HCT116 (cell line): ENCODE measurements at regions not wholly inside any gene's neighbourhood (a gene's known extent, or its start where the extent isn't known, plus 50 kb on each side); places are given as distances from the start of the nearest gene placed in this dataset.

Experiments used
- ATAC-seq: fragments of 200-7000 bp; cut with Tn5 transposase; 2 replicates; pipeline ENCODE4 v1.9.1; 2020; ENCODE audit warnings: mild to moderate bottlenecking, moderate library complexity
- BruUV-seq: library from RNA; stranded (reverse); fragments of 400-500 nt; replicated peaks from 2 replicates; lab custom pipeline; 2021; lab: Mats Ljungman, UMichigan
- CTCF ChIA-PET: fragments of 300-600 bp; sonication (Branson Sonifier 250); formaldehyde crosslinking; loops from one replicate; lab custom pipeline; 2021; ENCODE audit warnings: antibody characterized with exemption; lab: Charles Lee
- POLR2A ChIA-PET: fragments of 300-600, 350-600 bp; sonication (Branson Sonifier 250); formaldehyde crosslinking; loops from one replicate; lab custom pipeline; 2021; ENCODE audit warnings: antibody characterized with exemption; lab: Charles Lee
- RAD21 ChIA-PET, 2 experiments: fragments of 300-600 bp; sonication (Branson Sonifier 250); formaldehyde crosslinking; loops; one replicate each; lab custom pipeline; 2023; ENCODE audit warnings: low total read pairs in 2 of 2; ENCODE audit not compliant: uncharacterized antibody in 2 of 2, unreplicated experiment in 2 of 2, low non-redundant PET in 1 of 2; lab: Charles Lee
- DNase-seq: peaks from one replicate; pipeline ENCODE4 v3.0.0-alpha.2; 2010; ENCODE audit warnings: low read depth, low spot score
- H2AFZ ChIP-seq: fragments of 200-600 bp; shearing (Covaris generic), sonication (generic); 2 replicates; pipeline ENCODE4 v1.6.1; 2017; ENCODE audit warnings: low read depth, mixed run types, mixed read lengths, antibody characterized with exemption, low read length; ENCODE audit not compliant: poor library complexity, severe bottlenecking
- H3K27ac ChIP-seq: 2 replicates; pipeline ENCODE4 v1.5.1; 2012; ENCODE audit warnings: low read depth, low read length
- H3K27me3 ChIP-seq: fragments of 200-600 bp; sonication (generic); 2 replicates; pipeline ENCODE4 v1.6.1; 2016; ENCODE audit warnings: mixed run types, low read length, mixed read lengths; ENCODE audit not compliant: insufficient read depth
- H3K36me3 ChIP-seq, 2 experiments: fragments of 200-500 bp in 1 of 2; fragments of 200-600 bp in 1 of 2; sonication (Bioruptor generic) in 1 of 2; sonication (generic) in 1 of 2; 2 replicates each; pipeline versions ENCODE4 v1.5.1 to v1.6.1; 2014 to 2016; ENCODE audit warnings: low read length in 2 of 2, inconsistent platforms in 1 of 2, mixed read lengths in 1 of 2, mixed run types in 1 of 2; ENCODE audit not compliant: insufficient read depth in 2 of 2, control insufficient read depth in 1 of 2
- H3K4me1 ChIP-seq, 2 experiments: fragments of 200-600 bp in 1 of 2; sonication (generic) in 1 of 2; 2 replicates each; pipeline versions ENCODE4 v1.5.1 to v1.6.1; 2012 to 2017; ENCODE audit warnings: low read length in 2 of 2, inconsistent platforms in 1 of 2, mild to moderate bottlenecking in 1 of 2, mixed read lengths in 1 of 2, mixed run types in 1 of 2, moderate library complexity in 1 of 2; ENCODE audit not compliant: insufficient read depth in 2 of 2, control insufficient read depth in 1 of 2
- H3K4me2 ChIP-seq: fragments of 200-600 bp; sonication (generic); 2 replicates; pipeline ENCODE4 v1.6.1; 2017; ENCODE audit warnings: mixed run types, low read length, mixed read lengths
- H3K4me3 ChIP-seq, 2 experiments: fragments of 200-600 bp in 1 of 2; sonication (generic) in 1 of 2; replicated peaks in 1 of 2; 2 replicates each; pipeline ENCODE4 v1.5.1; 2011 to 2016; ENCODE audit warnings: low read length in 2 of 2, control low read depth in 1 of 2, low read depth in 1 of 2, mild to moderate bottlenecking in 1 of 2, mixed read lengths in 1 of 2, mixed run types in 1 of 2
- H3K79me2 ChIP-seq: fragments of 200-600 bp; sonication (generic); 2 replicates; pipeline ENCODE4 v1.6.1; 2017; ENCODE audit warnings: mild to moderate bottlenecking, mixed run types, low read length, moderate library complexity, mixed read lengths; ENCODE audit not compliant: insufficient read depth
- H3K9ac ChIP-seq: fragments of 200-600 bp; sonication (generic); 2 replicates; pipeline ENCODE4 v1.6.1; 2016; ENCODE audit warnings: low read length, mixed read lengths
- H3K9me2 ChIP-seq: fragments of 200-600 bp; sonication (generic), shearing (Covaris generic); 2 replicates; pipeline ENCODE4 v1.6.1; 2017; ENCODE audit warnings: mixed run types, mild to moderate bottlenecking, moderate library complexity; ENCODE audit not compliant: insufficient read depth
- H3K9me3 ChIP-seq, 2 experiments: fragments of 200-500 bp in 1 of 2; fragments of 200-600 bp in 1 of 2; sonication (Bioruptor generic) in 1 of 2; sonication (generic) in 1 of 2; 2 replicates each; pipeline ENCODE4 v1.6.1; 2014 to 2017; ENCODE audit warnings: low read length in 2 of 2, mixed read lengths in 2 of 2, inconsistent platforms in 1 of 2, low read depth in 1 of 2, mild to moderate bottlenecking in 1 of 2, mixed run types in 1 of 2, moderate library complexity in 1 of 2; ENCODE audit not compliant: control insufficient read depth in 1 of 2, insufficient read depth in 1 of 2
- H4K20me1 ChIP-seq: fragments of 200-600 bp; sonication (generic), shearing (Covaris generic); 2 replicates; pipeline ENCODE4 v1.6.1; 2017; ENCODE audit warnings: mixed run types, mild to moderate bottlenecking, moderate library complexity; ENCODE audit not compliant: insufficient read depth
- CBX3 ChIP-seq: IDR thresholded peaks from 2 replicates; pipeline ENCODE4 v1.6.1; 2012; ENCODE audit warnings: low read depth
- CEBPB ChIP-seq: IDR thresholded peaks from 2 replicates; pipeline ENCODE4 v1.6.1; 2012; ENCODE audit warnings: low read depth
- CTCF ChIP-seq, 3 experiments: fragments of 200-600 bp in 1 of 3; sonication (generic) in 1 of 3; IDR thresholded peaks in 2 of 3; conservative IDR thresholded peaks in 1 of 3; 2 replicates each; pipeline ENCODE4 v1.5.1; 2012 to 2017; ENCODE audit warnings: low read depth in 2 of 3, low read length in 2 of 3, antibody characterized with exemption in 1 of 3, borderline replicate concordance in 1 of 3, control low read depth in 1 of 3, mild to moderate bottlenecking in 1 of 3, mixed read lengths in 1 of 3, mixed run types in 1 of 3, moderate library complexity in 1 of 3; ENCODE audit not compliant: insufficient read depth in 1 of 3
- EGR1 ChIP-seq: IDR thresholded peaks from 2 replicates; pipeline ENCODE4 v1.6.1; 2012; ENCODE audit warnings: low read depth
- ELF1 ChIP-seq: IDR thresholded peaks from 2 replicates; pipeline ENCODE4 v1.6.1; 2012; ENCODE audit warnings: low read depth, borderline replicate concordance
- EZH2phosphoT487 ChIP-seq: fragments of 200-600 bp; IDR thresholded peaks from 2 replicates; pipeline ENCODE4 v1.6.1; 2018; ENCODE audit warnings: antibody characterized with exemption, borderline replicate concordance
- MAX ChIP-seq: IDR thresholded peaks from 2 replicates; pipeline ENCODE4 v1.6.1; 2012
- POLR2AphosphoS5 ChIP-seq: IDR thresholded peaks from 2 replicates; pipeline ENCODE4 v1.6.1; 2011; ENCODE audit warnings: mild to moderate bottlenecking, low read depth, low read length, moderate library complexity
- RAD21 ChIP-seq: IDR thresholded peaks from 2 replicates; pipeline ENCODE4 v1.6.1; 2012; ENCODE audit warnings: low read depth, mild to moderate bottlenecking
- SIN3A ChIP-seq: IDR thresholded peaks from 2 replicates; pipeline ENCODE4 v1.6.1; 2012; ENCODE audit warnings: low read depth
- SRF ChIP-seq: IDR thresholded peaks from 2 replicates; pipeline ENCODE4 v1.6.1; 2012; ENCODE audit warnings: low read depth
- TCF7L2 ChIP-seq: IDR thresholded peaks from 2 replicates; pipeline ENCODE4 v1.7.0; 2011; ENCODE audit warnings: borderline replicate concordance, inconsistent platforms; ENCODE audit not compliant: insufficient read depth, insufficient read length; ENCODE audit errors: extremely low read depth
- YY1 ChIP-seq: IDR thresholded peaks from 2 replicates; pipeline ENCODE4 v1.6.1; 2011; ENCODE audit warnings: low read length, low read depth, moderate library complexity, mild to moderate bottlenecking; ENCODE audit not compliant: insufficient replicate concordance; ENCODE audit errors: extremely low read depth
- ZBTB33 ChIP-seq: IDR thresholded peaks from 2 replicates; pipeline ENCODE4 v1.6.1; 2011; ENCODE audit warnings: mild to moderate bottlenecking, low read length, moderate library complexity; ENCODE audit not compliant: insufficient replicate concordance; ENCODE audit errors: extremely low read depth
- ZFX ChIP-seq: fragments of 450-650 bp; IDR thresholded peaks from 2 replicates; pipeline ENCODE4 v1.6.1; 2017
- ZNF274 ChIP-seq: fragments of 200-500 bp; sonication (Bioruptor generic); IDR thresholded peaks from 2 replicates; pipeline ENCODE4 v1.6.1; 2014; ENCODE audit warnings: mild to moderate bottlenecking, low read depth, low read length, inconsistent platforms
- intact Hi-C: fragments of 100-400 bp; cut with micrococcal nuclease; formaldehyde crosslinking; loops from 2 replicates; pipeline ENCODE4 v1.10.0; 2022

GRCh38 chr14:65286443-65286842 lies 126.1 kb upstream of the FUT8 start (continued):
- TF ChIP-seq RAD21 (peak; percentile 84), SIN3A (no peak), ZNF274 (no peak), EZH2phosphoT487 (no peak), MAX (no peak), ZFX (no peak), POLR2AphosphoS5 (no peak), CEBPB (0 out of 2 replicates have a peak, but pooled peaks have one; percentile 14), SRF (no peak), ELF1 (no peak), CTCF (IDR thresholded peaks at IDR 0.05 in 2 of 3, conservative IDR thresholded peaks at IDR 0.05 in 1 of 3; ENCODE audit: borderline replicate concordance in 1 of 3, insufficient read depth in 1 of 3, low read depth in 2 of 3, low read length in 2 of 3) (peak; percentile 46 to 60 (median 49); a peak in 5 of 6 replicates), EGR1 (no peak)

- Histone ChIP-seq H4K20me1 (no peaks in the 10 kb centered on the region), H3K9me3 (no peaks in the 10 kb centered on the region), H3K9ac (no peak overlapping the region), H3K9me2 (no peaks in the 10 kb centered on the region), H3K4me1 (peaks cover 6 to 43% of the 10 kb centered on the region in 2 experiments), H3K27me3 (no peaks in the 10 kb centered on the region), H3K79me2 (no peaks in the 10 kb centered on the region), H3K36me3 (no peaks in the 10 kb centered on the region), H2AFZ (no peak overlapping the region), H3K4me3 (no peak overlapping the region), H3K27ac (no peak overlapping the region), H3K4me2 (no peak overlapping the region)
- ATAC-seq, result no peak
- DNase-seq, result no peak
- intact Hi-C loops, result loop anchor here (5.0 kb wide), 1 partner anchor 125 kb away; the partner anchor contains the start of gene FUT8
- TF ChIP-seq SIN3A, result no peak
- TF ChIP-seq MAX, result no peak
- TF ChIP-seq ZBTB33, result no peak
- no peak for TF ChIP-seq YY1
- no peak for TF ChIP-seq CEBPB
- no peak for TF ChIP-seq SRF
- TF ChIP-seq ZNF274, result no peak
- TF ChIP-seq ELF1, result no peak
- no peak for TF ChIP-seq TCF7L2
- no peak for TF ChIP-seq CBX3
- TF ChIP-seq EZH2phosphoT487, result no peak
- ChIA-PET RAD21 (interaction anchor here in 1 of 2 experiments (1.4 kb wide), 1 partner anchor 125 kb away, joined by 3 read pairs; the partner anchor contains the start of gene FUT8), CTCF (interaction anchor here (0.7 to 1.9 kb wide), 3 partner anchors 41 to 656 kb away, joined by 3 to 8 read pairs (median 4); no protein-coding TSS in a partner anchor), POLR2A (interaction anchor here (0.7 kb wide), 1 partner anchor 48 kb away, joined by 3 read pairs; no protein-coding TSS in a partner anchor)
- no TSS peak for BruUV-seq
These were observed 125.0 kb upstream of the FUT8 start for GRCh38 chr14:65287264-65288131.
